H9 (cell line): ENCODE measurements at regions not wholly inside any gene's neighbourhood (a gene's known extent, or its start where the extent isn't known, plus 50 kb on each side); places are given as distances from the start of the nearest gene placed in this dataset.

Experiments
- DNase-seq: peaks from one replicate; pipeline ENCODE4 v3.0.0-alpha.2; 2017
- H2AFZ ChIP-seq: one replicate; pipeline ENCODE4 v1.6.1; 2013; ENCODE audit warnings: mild to moderate bottlenecking, low read length, control low read depth, moderate library complexity
- H2AK5ac ChIP-seq: 2 replicates; pipeline ENCODE4 v1.6.1; 2013; ENCODE audit warnings: low read length, control low read depth, mixed read lengths; ENCODE audit not compliant: insufficient read length
- H2BK120ac ChIP-seq: one replicate; pipeline ENCODE4 v1.6.1; 2013; ENCODE audit warnings: low read depth, mild to moderate bottlenecking, low read length, control low read depth, inconsistent platforms; ENCODE audit not compliant: poor library complexity, severe bottlenecking
- H2BK12ac ChIP-seq: 2 replicates; pipeline ENCODE4 v1.6.1; 2013; ENCODE audit warnings: low read length, control low read depth, mixed read lengths, low read depth; ENCODE audit not compliant: insufficient read length
- H2BK15ac ChIP-seq: 2 replicates; pipeline ENCODE4 v1.6.1; 2013; ENCODE audit warnings: low read depth, low read length, control low read depth
- H2BK20ac ChIP-seq: one replicate; pipeline ENCODE4 v1.6.1; 2013; ENCODE audit warnings: low read depth, mild to moderate bottlenecking, low read length, control low read depth, inconsistent platforms; ENCODE audit not compliant: poor library complexity, severe bottlenecking
- H2BK5ac ChIP-seq: 2 replicates; pipeline ENCODE4 v1.6.1; 2013; ENCODE audit warnings: low read length, control low read depth, mixed read lengths; ENCODE audit not compliant: insufficient read length
- H3K14ac ChIP-seq: 2 replicates; pipeline ENCODE4 v1.6.1; 2013; ENCODE audit warnings: low read length, control low read depth; ENCODE audit not compliant: insufficient read depth
- H3K18ac ChIP-seq: 2 replicates; pipeline ENCODE4 v1.6.1; 2013; ENCODE audit warnings: low read depth, mild to moderate bottlenecking, mixed read lengths, low read length, control low read depth; ENCODE audit not compliant: insufficient read length
- H3K23ac ChIP-seq: 2 replicates; pipeline ENCODE4 v1.6.1; 2013; ENCODE audit warnings: low read length, control low read depth, mixed read lengths, low read depth; ENCODE audit not compliant: insufficient read length
- H3K23me2 ChIP-seq: 2 replicates; pipeline ENCODE4 v1.6.1; 2013; ENCODE audit warnings: low read depth, mild to moderate bottlenecking, mixed read lengths, low read length, control low read depth; ENCODE audit not compliant: insufficient read length, poor library complexity, severe bottlenecking
- H3K27ac ChIP-seq: 2 replicates; pipeline ENCODE4 v1.5.1; 2013; ENCODE audit warnings: low read length, control low read depth, mixed read lengths, low read depth; ENCODE audit not compliant: insufficient read length
- H3K27me3 ChIP-seq: 2 replicates; pipeline ENCODE4 v1.6.1; 2013; ENCODE audit warnings: low read length, control low read depth, inconsistent platforms; ENCODE audit not compliant: insufficient read depth
- H3K4ac ChIP-seq: 2 replicates; pipeline ENCODE4 v1.6.1; 2013; ENCODE audit warnings: low read depth, mild to moderate bottlenecking, control low read depth, inconsistent platforms, low read length, moderate library complexity
- H3K4me1 ChIP-seq: 2 replicates; pipeline ENCODE4 v1.6.1; 2013; ENCODE audit warnings: low read length, control low read depth, inconsistent platforms; ENCODE audit not compliant: insufficient read depth
- H3K4me2 ChIP-seq: 2 replicates; pipeline ENCODE4 v1.6.1; 2013; ENCODE audit warnings: low read length, control low read depth, mixed read lengths; ENCODE audit not compliant: insufficient read length, insufficient read depth
- H3K56ac ChIP-seq: 2 replicates; pipeline ENCODE4 v1.6.1; 2013; ENCODE audit warnings: low read depth, mild to moderate bottlenecking, mixed read lengths, low read length, control low read depth; ENCODE audit not compliant: insufficient read length
- H3K79me1 ChIP-seq: 2 replicates; pipeline ENCODE4 v1.6.1; 2013; ENCODE audit warnings: low read depth, mild to moderate bottlenecking, moderate library complexity, low read length, control low read depth, inconsistent platforms; ENCODE audit not compliant: insufficient read depth, poor library complexity, severe bottlenecking
- H3K79me2 ChIP-seq: 2 replicates; pipeline ENCODE4 v1.6.1; 2013; ENCODE audit warnings: low read length, control low read depth, inconsistent platforms; ENCODE audit not compliant: insufficient read depth
- H3K9ac ChIP-seq: 2 replicates; pipeline ENCODE4 v1.6.1; 2013; ENCODE audit warnings: low read length, control low read depth, mixed read lengths; ENCODE audit not compliant: insufficient read length; ENCODE audit errors: extremely low read depth
- H3K9me3 ChIP-seq: one replicate; pipeline ENCODE4 v1.6.1; 2013; ENCODE audit warnings: low read depth, low read length, inconsistent platforms; ENCODE audit not compliant: control insufficient read depth
- H3T11ph ChIP-seq: one replicate; pipeline ENCODE4 v1.6.1; 2013; ENCODE audit warnings: mild to moderate bottlenecking, low read length, control low read depth, inconsistent platforms
- H4K20me1 ChIP-seq: one replicate; pipeline ENCODE4 v1.6.1; 2013; ENCODE audit not compliant: control insufficient read depth, insufficient read length, insufficient read depth
- H4K5ac ChIP-seq: 2 replicates; pipeline ENCODE4 v1.6.1; 2013; ENCODE audit warnings: low read depth, mild to moderate bottlenecking, mixed read lengths, low read length, control low read depth; ENCODE audit not compliant: insufficient read length
- H4K8ac ChIP-seq: replicated peaks from 2 replicates; pipeline ENCODE4 v1.6.1; 2013; ENCODE audit warnings: low read length, control low read depth, mixed read lengths, low read depth; ENCODE audit not compliant: insufficient read length
- H4K91ac ChIP-seq: 2 replicates; pipeline ENCODE4 v1.6.1; 2013; ENCODE audit warnings: low read depth, mild to moderate bottlenecking, moderate library complexity, mixed read lengths, low read length, control low read depth; ENCODE audit not compliant: insufficient read length
- H3K27ac Mint-ChIP-seq, 3 experiments: 2 replicates in 2 of 3; 3 replicates in 1 of 3; pipeline ENCODE4 v1.8.0; 2020 to 2021; ENCODE audit warnings: mixed read lengths in 3 of 3, mild to moderate bottlenecking in 1 of 3, moderate library complexity in 1 of 3
- H3K27me3 Mint-ChIP-seq: 2 replicates; pipeline ENCODE4 v1.8.0; 2021; ENCODE audit warnings: low read depth, mild to moderate bottlenecking, moderate library complexity, mixed read lengths
- H3K36me3 Mint-ChIP-seq, 3 experiments: 2 replicates in 2 of 3; 3 replicates in 1 of 3; pipeline ENCODE4 v1.8.0; 2020 to 2021; ENCODE audit warnings: low read depth in 3 of 3, mixed read lengths in 3 of 3; ENCODE audit not compliant: insufficient read depth in 1 of 3
- H3K4me1 Mint-ChIP-seq, 2 experiments: 2 replicates each; pipeline ENCODE4 v1.8.0; 2020; ENCODE audit warnings: mixed read lengths in 2 of 2
- H3K4me3 Mint-ChIP-seq, 2 experiments: 2 replicates in 1 of 2; 3 replicates in 1 of 2; pipeline ENCODE4 v1.8.0; 2020 to 2021; ENCODE audit warnings: mild to moderate bottlenecking in 2 of 2, mixed read lengths in 2 of 2, moderate library complexity in 1 of 2
- H3K9me3 Mint-ChIP-seq, 2 experiments: 2 replicates in 1 of 2; 3 replicates in 1 of 2; pipeline ENCODE4 v1.8.0; 2020; ENCODE audit warnings: mild to moderate bottlenecking in 2 of 2, mixed read lengths in 2 of 2, moderate library complexity in 1 of 2
- CTCF ChIP-seq: fragments of 200-600 bp; sonication (generic); conservative IDR thresholded peaks from 3 replicates; pipeline ENCODE4 v1.8.0; 2021; ENCODE audit warnings: antibody characterized with exemption, mild to moderate bottlenecking
- WGBS: extraction: QIAGEN DNeasy Blood & Tissue Kit; methylation state at CpG from one replicate; pipeline ENCODE4 v1.1.7; 2013; ENCODE audit warnings: missing lambda C conversion rate, low lambda C conversion rate, mixed read lengths; ENCODE audit not compliant: insufficient read length; ENCODE audit errors: extremely low coverage; 5-methylcytosine and 5-hydroxymethylcytosine counted together

- Histone ChIP-seq H3K9ac (no peak overlapping the region), H3K4me1 (no peaks in the 10 kb centered on the region), H3K4me2 (no peak overlapping the region), H3K56ac (no peak overlapping the region), H2BK120ac (no peak overlapping the region), H3K23me2 (no peaks in the 10 kb centered on the region), H3K18ac (no peak overlapping the region), H4K20me1 (no peaks in the 10 kb centered on the region), H2BK20ac (no peak overlapping the region), H3K79me1 (no peaks in the 10 kb centered on the region), H3K23ac (no peak overlapping the region), H3K14ac (no peak overlapping the region), H4K8ac (no peak overlapping the region), H3K79me2 (no peaks in the 10 kb centered on the region), H2BK5ac (no peak overlapping the region), H2BK15ac (no peak overlapping the region), H3K27ac (no peak overlapping the region), H4K5ac (no peak overlapping the region), H2AFZ (no peak overlapping the region), H3K4ac (no peak overlapping the region), H4K91ac (no peak overlapping the region), H2BK12ac (no peak overlapping the region), H3K9me3 (no peaks in the 10 kb centered on the region), H3K27me3 (no peaks in the 10 kb centered on the region), H2AK5ac (no peak overlapping the region), H3T11ph (no peak overlapping the region)
- no peaks in the 10 kb centered on the region for H3K27me3 Mint-ChIP-seq
- peaks cover 3 to 27% (median 19%) of the 10 kb centered on the region in 3 experiments; a peak in 6 of 7 replicates for H3K36me3 Mint-ChIP-seq
- TF ChIP-seq CTCF: no peak
- peaks cover 15 to 47% of the 10 kb centered on the region in 2 experiments for H3K9me3 Mint-ChIP-seq
- WGBS: no CpG with 5 or more reads among the region's 1 CpG
- DNase-seq: no peak
- H3K4me1 Mint-ChIP-seq: no peaks in the 10 kb centered on the region
- H3K27ac Mint-ChIP-seq: no peak overlapping the region
- H3K4me3 Mint-ChIP-seq: no peak overlapping the region
These were observed 68.8 kb upstream of the PPP1R2C start for GRCh38 chrX:42846741-42847140.
